Keratinocyte (primary cell): ENCODE measurements at regions not wholly inside any gene's neighbourhood (a gene's known extent, or its start where the extent isn't known, plus 50 kb on each side); places are given as distances from the start of the nearest gene placed in this dataset.

Experiments used
- DNase-seq: peaks from one replicate; pipeline ENCODE4 v3.0.0-alpha.2; 2011; ENCODE audit warnings: low read depth, missing footprints, low spot score
- FAIRE-seq: peaks from 2 replicates; lab custom pipeline; 2011; peaks lifted over from hg19 to GRCh38; lab: Jason Lieb, UNC
- H2AFZ ChIP-seq: 2 replicates; pipeline ENCODE4 v1.6.0; 2012; ENCODE audit warnings: low read length, control low read depth, inconsistent platforms; ENCODE audit not compliant: control insufficient read depth
- H3K27ac ChIP-seq: 2 replicates; pipeline ENCODE4 v1.5.1; 2011; ENCODE audit warnings: low read length; ENCODE audit not compliant: control insufficient read depth, insufficient read depth
- H3K27me3 ChIP-seq: 3 replicates; pipeline ENCODE4 v1.6.0; 2011; ENCODE audit warnings: low read length; ENCODE audit not compliant: control insufficient read depth, insufficient read depth; ENCODE audit errors: extremely low read depth
- H3K36me3 ChIP-seq, 2 experiments: 2 replicates in 1 of 2; 3 replicates in 1 of 2; pipeline ENCODE4 v1.5.1; 2011; ENCODE audit warnings: low read length in 2 of 2, mild to moderate bottlenecking in 1 of 2; ENCODE audit not compliant: control insufficient read depth in 2 of 2, insufficient read depth in 2 of 2; ENCODE audit errors: extremely low read depth in 1 of 2
- H3K4me1 ChIP-seq: 3 replicates; pipeline ENCODE4 v1.5.1; 2011; ENCODE audit warnings: low read length; ENCODE audit not compliant: control insufficient read depth, insufficient read depth; ENCODE audit errors: extremely low read depth
- H3K4me2 ChIP-seq: 3 replicates; pipeline ENCODE4 v1.6.0; 2011; ENCODE audit warnings: low read depth, low read length; ENCODE audit not compliant: control insufficient read depth, insufficient read depth; ENCODE audit errors: extremely low read depth
- H3K4me3 ChIP-seq, 3 experiments: fragments of 200-600 bp in 1 of 3; sonication (generic) in 1 of 3; 2 replicates in 2 of 3; 3 replicates in 1 of 3; pipeline ENCODE4 v1.5.1; 2011 to 2016; ENCODE audit warnings: low read length in 3 of 3, mild to moderate bottlenecking in 3 of 3, control low read depth in 2 of 3, inconsistent platforms in 1 of 3, low read depth in 1 of 3, mixed read lengths in 1 of 3, mixed run types in 1 of 3, moderate library complexity in 1 of 3; ENCODE audit not compliant: control insufficient read depth in 2 of 3, insufficient read depth in 2 of 3; ENCODE audit errors: extremely low read depth in 1 of 3
- H3K79me2 ChIP-seq: 2 replicates; pipeline ENCODE4 v1.6.0; 2012; ENCODE audit warnings: low read length; ENCODE audit not compliant: control insufficient read depth, insufficient read depth
- H3K9ac ChIP-seq: 3 replicates; pipeline ENCODE4 v1.6.0; 2011; ENCODE audit warnings: low read length; ENCODE audit not compliant: control insufficient read depth, insufficient read depth; ENCODE audit errors: extremely low read depth
- H3K9me1 ChIP-seq: 3 replicates; pipeline ENCODE4 v1.6.0; 2011; ENCODE audit warnings: low read length; ENCODE audit not compliant: control insufficient read depth, insufficient read depth; ENCODE audit errors: extremely low read depth
- H3K9me3 ChIP-seq: 2 replicates; pipeline ENCODE4 v1.5.1; 2012; ENCODE audit warnings: low read depth, low read length; ENCODE audit not compliant: control insufficient read depth
- H4K20me1 ChIP-seq: 3 replicates; pipeline ENCODE4 v1.6.0; 2011; ENCODE audit warnings: low read length; ENCODE audit not compliant: control insufficient read depth, insufficient read depth; ENCODE audit errors: extremely low read depth
- CTCF ChIP-seq, 3 experiments: IDR thresholded peaks in 1 of 3; conservative IDR thresholded peaks in 1 of 3; optimal IDR thresholded peaks in 1 of 3; 2 replicates in 2 of 3; 3 replicates in 1 of 3; pipeline versions ENCODE3 to v1.5.1; 2011; ENCODE audit warnings: low read length in 3 of 3, mild to moderate bottlenecking in 3 of 3, moderate library complexity in 2 of 3, control low read depth in 1 of 3, inconsistent platforms in 1 of 3; ENCODE audit not compliant: insufficient read depth in 2 of 3; ENCODE audit errors: extremely low read depth in 1 of 3
- EZH2 ChIP-seq: IDR thresholded peaks from one replicate; pipeline ENCODE4 v1.6.1; 2012; ENCODE audit warnings: inconsistent platforms, mild to moderate bottlenecking, low read length, moderate library complexity
- dilution Hi-C: fragments of 300-500 bp; cut with MboI; formaldehyde crosslinking; loops from one replicate; pipeline ENCODE4 v1.7.0; 2020; ENCODE audit warnings: low sequenced_read_pairs; ENCODE audit not compliant: extremely low pct_ligation_motif_present

- FAIRE-seq: no peak
- TF ChIP-seq EZH2: no peak
- TF ChIP-seq CTCF (optimal IDR thresholded peaks at IDR 0.05 in 1 of 3, IDR thresholded peaks at IDR 0.05 in 1 of 3, conservative IDR thresholded peaks at IDR 0.05 in 1 of 3; ENCODE audit: extremely low read depth in 1 of 3, insufficient read depth in 2 of 3, low read length in 3 of 3): no peak
- dilution Hi-C loops: no loop called here
Observed at GRCh38 chr2:221005338-221005737, 566.8 kb downstream of the EPHA4 start.

GRCh38 chr2:221006084-221006483 lies 566.0 kb downstream of the EPHA4 start:
- no peaks in the 10 kb centered on the region for H4K20me1 ChIP-seq
- H3K4me3 ChIP-seq: no peak overlapping the region
- dilution Hi-C loops: no loop called here
- H3K9me3 ChIP-seq: no peaks in the 10 kb centered on the region
- no peak overlapping the region for H2AFZ ChIP-seq
- H3K27me3 ChIP-seq: no peaks in the 10 kb centered on the region
- DNase-seq: no peak
- FAIRE-seq: no peak
- H3K4me2 ChIP-seq: no peak overlapping the region
- no peak overlapping the region for H3K27ac ChIP-seq
- H3K79me2 ChIP-seq: no peaks in the 10 kb centered on the region
- no peaks in the 10 kb centered on the region for H3K36me3 ChIP-seq
- no peaks in the 10 kb centered on the region for H3K4me1 ChIP-seq
- no peak overlapping the region for H3K9ac ChIP-seq
- TF ChIP-seq CTCF (optimal IDR thresholded peaks at IDR 0.05 in 1 of 3, IDR thresholded peaks at IDR 0.05 in 1 of 3, conservative IDR thresholded peaks at IDR 0.05 in 1 of 3; ENCODE audit: extremely low read depth in 1 of 3, insufficient read depth in 2 of 3, low read length in 3 of 3) (no peak), EZH2 (no peak)
- no peaks in the 10 kb centered on the region for H3K9me1 ChIP-seq

More at GRCh38 chr2:221005338-221005737, 566.8 kb downstream of the EPHA4 start:
- Histone ChIP-seq H3K79me2 (no peaks in the 10 kb centered on the region), H3K9me1 (no peaks in the 10 kb centered on the region), H3K27me3 (no peaks in the 10 kb centered on the region), H3K4me3 (no peak overlapping the region), H2AFZ (no peak overlapping the region), H3K36me3 (no peaks in the 10 kb centered on the region), H3K9ac (no peak overlapping the region), H3K4me1 (no peaks in the 10 kb centered on the region), H3K27ac (no peak overlapping the region), H3K4me2 (no peak overlapping the region), H3K9me3 (no peaks in the 10 kb centered on the region), H4K20me1 (no peaks in the 10 kb centered on the region)
- no peak for DNase-seq
